ENCODE measurements at regions not wholly inside any gene's neighbourhood (a gene's known extent, or its start where the extent isn't known, plus 50 kb on each side); places are given as distances from the start of the nearest gene placed in this dataset.
"Not testable (repeated sequence)": the region's sequence is repeated elsewhere in the genome, so short reads cannot be mapped to it uniquely, and the experiment has no call there.

GRCh38 chr18:24613896-24614640, 153.6 kb downstream of the HRH4 start:
- Mint-ChIP-seq H3K27ac (no peak overlapping the region), H3K9me3 (no peaks in the 10 kb centered on the region), H3K27me3 (ENCODE audit: low read depth in 2 of 2) (peaks cover 0 to 3% of the 10 kb centered on the region in 2 donors), H3K4me3 (no peak overlapping the region), H3K36me3 (no peaks in the 10 kb centered on the region), H3K4me1 (no peaks in the 10 kb centered on the region)
- Histone ChIP-seq H3K4me1 (ENCODE audit: control insufficient read depth, insufficient read depth, low read length) (no peaks in the 10 kb centered on the region), H3K27ac (ENCODE audit: low read length) (no peak overlapping the region), H3K27me3 (ENCODE audit: control insufficient read depth, insufficient read depth, low read length) (no peaks in the 10 kb centered on the region), H3K4me3 (ENCODE audit: low read length) (no peak overlapping the region), H3K9me3 (ENCODE audit: control insufficient read depth, insufficient read depth, low read length) (no peaks in the 10 kb centered on the region), H3K36me3 (ENCODE audit: control insufficient read depth, insufficient read depth, low read length) (no peaks in the 10 kb centered on the region)
- no peak for TF ChIP-seq CTCF (IDR thresholded peaks at IDR 0.05)
- WGBS (ENCODE audit: insufficient coverage) = 6% methylated on average over 2 of the region's 3 CpGs
- ATAC-seq (no peak), DNase-seq (no peak)
- intact Hi-C loops (cut with micrococcal nuclease) = no loop called here

DNA sequence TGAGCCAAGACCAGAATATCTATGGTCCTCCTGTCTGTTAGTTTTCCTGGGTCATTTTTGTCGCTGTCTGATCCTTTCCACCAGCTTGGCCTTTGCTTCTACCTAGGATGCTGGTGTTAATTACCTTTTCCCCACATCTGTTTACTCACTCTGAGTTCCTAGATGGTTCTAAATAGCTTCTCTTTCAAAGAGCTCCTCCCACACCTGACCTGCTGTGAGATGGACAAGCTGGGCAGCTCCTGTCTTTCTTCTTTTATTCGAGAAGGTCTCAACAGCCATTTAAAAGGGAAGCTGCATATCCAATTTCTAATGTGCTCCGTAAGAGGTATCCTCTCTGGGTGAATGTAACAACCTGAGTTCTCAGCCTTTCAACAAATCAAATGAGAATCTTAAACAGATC, 156.2 kb downstream of the HRH4 start:
- no peaks in the 10 kb centered on the region for H3K4me1 Mint-ChIP-seq
- H3K27ac Mint-ChIP-seq = no peak overlapping the region
- ATAC-seq = no peak
- no peak overlapping the region for H3K4me3 ChIP-seq (ENCODE audit: low read length)
- H3K27me3 Mint-ChIP-seq (ENCODE audit: low read depth in 2 of 2) = no peaks in the 10 kb centered on the region
- H3K27ac ChIP-seq (ENCODE audit: low read length) = no peak overlapping the region
- H3K36me3 Mint-ChIP-seq = no peaks in the 10 kb centered on the region
- H3K4me1 ChIP-seq (ENCODE audit: control insufficient read depth, insufficient read depth, low read length) = no peaks in the 10 kb centered on the region
- H3K9me3 ChIP-seq (ENCODE audit: control insufficient read depth, insufficient read depth, low read length) = no peaks in the 10 kb centered on the region
- H3K27me3 ChIP-seq (ENCODE audit: control insufficient read depth, insufficient read depth, low read length) = no peaks in the 10 kb centered on the region
- TF ChIP-seq CTCF (IDR thresholded peaks at IDR 0.05) = no peak
- no peaks in the 10 kb centered on the region for H3K9me3 Mint-ChIP-seq
- no peak overlapping the region for H3K4me3 Mint-ChIP-seq
- H3K36me3 ChIP-seq (ENCODE audit: control insufficient read depth, insufficient read depth, low read length) = no peaks in the 10 kb centered on the region
- 73% methylated on average over 3 of the region's 3 CpGs for WGBS (ENCODE audit: insufficient coverage)
- intact Hi-C loops (cut with micrococcal nuclease) = no loop called here
- no peak for DNase-seq

DNA sequence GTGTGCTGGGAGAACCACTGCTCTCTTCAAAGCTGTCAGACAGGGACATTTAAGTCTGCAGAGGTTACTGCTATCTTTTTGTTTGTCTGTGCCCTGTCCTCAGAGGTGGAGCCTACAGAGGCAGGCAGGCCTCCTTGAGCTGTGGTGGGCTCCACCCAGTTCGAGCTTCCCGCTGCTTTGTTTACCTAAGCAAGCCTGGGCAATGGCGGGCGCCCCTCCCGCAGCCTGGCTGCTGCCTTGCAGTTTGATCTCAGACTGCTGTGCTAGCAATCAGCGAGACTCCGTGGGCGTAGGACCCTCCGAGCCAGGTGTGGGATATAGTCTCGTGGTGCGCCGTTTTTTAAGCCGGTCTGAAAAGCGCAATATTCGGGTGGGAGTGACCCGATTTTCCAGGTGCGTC, 164.0 kb downstream of the HRH4 start:
- H3K36me3 ChIP-seq (ENCODE audit: control insufficient read depth, insufficient read depth, low read length); H3K36me3 Mint-ChIP-seq; H3K9me3 ChIP-seq (ENCODE audit: control insufficient read depth, insufficient read depth, low read length); H3K27ac Mint-ChIP-seq; ATAC-seq; H3K27me3 Mint-ChIP-seq (ENCODE audit: low read depth in 2 of 2); H3K4me3 ChIP-seq (ENCODE audit: low read length); H3K9me3 Mint-ChIP-seq; H3K27me3 ChIP-seq (ENCODE audit: control insufficient read depth, insufficient read depth, low read length); H3K4me1 ChIP-seq (ENCODE audit: control insufficient read depth, insufficient read depth, low read length); H3K27ac ChIP-seq (ENCODE audit: low read length); H3K4me3 Mint-ChIP-seq; intact Hi-C loops (cut with micrococcal nuclease); H3K4me1 Mint-ChIP-seq; DNase-seq: not testable (repeated sequence)
- WGBS (ENCODE audit: insufficient coverage) = 96% methylated on average over 5 of the region's 17 CpGs

- no peak for TF ChIP-seq CTCF (IDR thresholded peaks at IDR 0.05)
- H3K4me1 ChIP-seq (ENCODE audit: control insufficient read depth, insufficient read depth, low read length) = no peaks in the 10 kb centered on the region
- intact Hi-C loops (cut with micrococcal nuclease) = no loop called here
- H3K9me3 ChIP-seq (ENCODE audit: control insufficient read depth, insufficient read depth, low read length) = no peaks in the 10 kb centered on the region
- ATAC-seq (no peak), DNase-seq (no peak)
- 81% methylated on average over 3 of the region's 4 CpGs for WGBS (ENCODE audit: insufficient coverage)
- Mint-ChIP-seq H3K4me3 (no peak overlapping the region), H3K27me3 (ENCODE audit: low read depth in 2 of 2) (peaks cover 6 to 15% of the 10 kb centered on the region in 2 donors), H3K4me1 (no peaks in the 10 kb centered on the region), H3K9me3 (no peaks in the 10 kb centered on the region), H3K36me3 (no peaks in the 10 kb centered on the region), H3K27ac (no peak overlapping the region)
- H3K4me3 ChIP-seq (ENCODE audit: low read length) = no peak overlapping the region
- H3K27ac ChIP-seq (ENCODE audit: low read length) = no peak overlapping the region
- H3K27me3 ChIP-seq (ENCODE audit: control insufficient read depth, insufficient read depth, low read length) = no peaks in the 10 kb centered on the region
- no peaks in the 10 kb centered on the region for H3K36me3 ChIP-seq (ENCODE audit: control insufficient read depth, insufficient read depth, low read length)
Measured at GRCh38 chr18:24627644-24628315, 167.3 kb downstream of the HRH4 start.
